PFSK-1 (cell line): ENCODE measurements at regions not wholly inside any gene's neighbourhood (a gene's known extent, or its start where the extent isn't known, plus 50 kb on each side); places are given as distances from the start of the nearest gene placed in this dataset.

Experiments used
- FOXP2 ChIP-seq: optimal IDR thresholded peaks from 2 replicates; pipeline ENCODE3; 2011; ENCODE audit warnings: borderline replicate concordance, control low read depth, inconsistent platforms; ENCODE audit not compliant: insufficient read depth; ENCODE audit errors: extremely low read length, extremely low read depth
- POLR2AphosphoS5 ChIP-seq: IDR thresholded peaks from 2 replicates; pipeline ENCODE4 v1.6.1; 2012; ENCODE audit warnings: low read depth, mild to moderate bottlenecking, control low read depth, low read length, moderate library complexity
- REST ChIP-seq, 2 experiments: IDR thresholded peaks; 2 replicates each; pipeline versions ENCODE4 v1.6.1 to v1.8.0; 2011 to 2012; ENCODE audit warnings: low read depth in 2 of 2, low read length in 2 of 2, control low read depth in 1 of 2, inconsistent platforms in 1 of 2, mild to moderate bottlenecking in 1 of 2, moderate library complexity in 1 of 2; ENCODE audit not compliant: insufficient read depth in 1 of 2
- SIN3A ChIP-seq: IDR thresholded peaks from 2 replicates; pipeline ENCODE4 v1.6.1; 2012; ENCODE audit warnings: mild to moderate bottlenecking, low read length, moderate library complexity, borderline replicate concordance; ENCODE audit not compliant: insufficient read depth
- TAF1 ChIP-seq: IDR thresholded peaks from 2 replicates; pipeline ENCODE4 v1.6.1; 2012; ENCODE audit warnings: low read length, control low read depth, borderline replicate concordance; ENCODE audit not compliant: insufficient read depth

- no peak for TF ChIP-seq TAF1
- no peak for TF ChIP-seq REST (IDR thresholded peaks at IDR 0.05; ENCODE audit: insufficient read depth in 1 of 2, low read depth in 2 of 2, low read length in 2 of 2)
- TF ChIP-seq FOXP2: no peak
- TF ChIP-seq POLR2AphosphoS5: no peak
- no peak for TF ChIP-seq SIN3A
Measured at GRCh38 chr13:91232716-91233115, 114.8 kb upstream of the MIR17HG start.

- TF ChIP-seq POLR2AphosphoS5 (no peak), SIN3A (no peak), REST (IDR thresholded peaks at IDR 0.05; ENCODE audit: insufficient read depth in 1 of 2, low read depth in 2 of 2, low read length in 2 of 2) (no peak), FOXP2 (no peak), TAF1 (no peak)
Measured at GRCh38 chr13:91233291-91233690, 114.2 kb upstream of the MIR17HG start.

- TF ChIP-seq POLR2AphosphoS5 (no peak), FOXP2 (no peak), TAF1 (no peak), SIN3A (no peak), REST (IDR thresholded peaks at IDR 0.05; ENCODE audit: insufficient read depth in 1 of 2, low read depth in 2 of 2, low read length in 2 of 2) (no peak)
Measured at GRCh38 chr13:91236182-91236581, 111.3 kb upstream of the MIR17HG start.

GRCh38 chr13:91236921-91237320 is 110.6 kb upstream of the MIR17HG start:
- no peak for TF ChIP-seq TAF1
- no peak for TF ChIP-seq POLR2AphosphoS5
- no peak for TF ChIP-seq SIN3A
- no peak for TF ChIP-seq REST (IDR thresholded peaks at IDR 0.05; ENCODE audit: insufficient read depth in 1 of 2, low read depth in 2 of 2, low read length in 2 of 2)
- no peak for TF ChIP-seq FOXP2

GRCh38 chr13:91238036-91238435 is 109.5 kb upstream of the MIR17HG start:
- TF ChIP-seq REST (IDR thresholded peaks at IDR 0.05; ENCODE audit: insufficient read depth in 1 of 2, low read depth in 2 of 2, low read length in 2 of 2) (no peak), TAF1 (no peak), POLR2AphosphoS5 (no peak), FOXP2 (no peak), SIN3A (no peak)
